Thoracic aorta (tissue), 2 donors: ENCODE measurements at regions not wholly inside any gene's neighbourhood (a gene's known extent, or its start where the extent isn't known, plus 50 kb on each side); places are given as distances from the start of the nearest gene placed in this dataset.

Experiments
- ATAC-seq: fragments of 150-250 bp; one replicate; pipeline ENCODE4 v1.8.0; 2017; ENCODE audit warnings: low read depth; ENCODE audit not compliant: insufficient number of reproducible peaks, low FRiP score
- DNase-seq: peaks from one replicate; pipeline ENCODE4 v3.0.0-alpha.2; 2020; ENCODE audit warnings: low spot score
- H3K27ac ChIP-seq, 2 donors: fragments of 200-600 bp; sonication (generic); 1 replicate in 1 of 2; 2 replicates in 1 of 2; pipeline ENCODE4 v1.5.1; 2016; ENCODE audit warnings: mild to moderate bottlenecking in 2 of 2, moderate library complexity in 2 of 2
- H3K27me3 ChIP-seq: fragments of 200-600 bp; sonication (generic); replicated peaks from 2 replicates; pipeline ENCODE4 v1.6.0; 2016; ENCODE audit warnings: mild to moderate bottlenecking; ENCODE audit not compliant: insufficient read depth
- H3K36me3 ChIP-seq: fragments of 200-600 bp; sonication (generic); one replicate; pipeline ENCODE4 v1.5.1; 2016
- H3K4me1 ChIP-seq, 2 donors: fragments of 200-600 bp; sonication (generic); 1 replicate in 1 of 2; 2 replicates in 1 of 2; pipeline versions ENCODE4 v1.5.1 to v1.6.0; 2016; ENCODE audit warnings: low read depth in 2 of 2, mild to moderate bottlenecking in 1 of 2; ENCODE audit not compliant: control insufficient read depth in 1 of 2
- H3K4me3 ChIP-seq: fragments of 200-600 bp; sonication (generic); 2 replicates; pipeline ENCODE4 v1.5.1; 2016; ENCODE audit warnings: mild to moderate bottlenecking
- H3K9me3 ChIP-seq: fragments of 200-600 bp; sonication (generic); 2 replicates; pipeline ENCODE4 v1.5.1; 2016
- CTCF ChIP-seq: fragments of 200-600 bp; sonication (generic); IDR thresholded peaks from one replicate; pipeline ENCODE4 v1.5.1; 2019; ENCODE audit warnings: antibody characterized with exemption

GRCh38 chr13:105050686-105051085 lies 1484.8 kb downstream of the EFNB2 start:
- no peaks in the 10 kb centered on the region for H3K36me3 ChIP-seq
- H3K4me3 ChIP-seq, result no peak overlapping the region
- no peaks in the 10 kb centered on the region for H3K27me3 ChIP-seq
- no peaks in the 10 kb centered on the region for H3K9me3 ChIP-seq
- no peaks in the 10 kb centered on the region for H3K4me1 ChIP-seq
- TF ChIP-seq CTCF, result no peak
- H3K27ac ChIP-seq, result no peak overlapping the region
- ATAC-seq, result no peak
- DNase-seq, result no peak

GRCh38 chr13:105048677-105049076 lies 1486.8 kb downstream of the EFNB2 start:
- no peaks in the 10 kb centered on the region for H3K36me3 ChIP-seq
- H3K4me1 ChIP-seq, result no peaks in the 10 kb centered on the region
- ATAC-seq, result no peak
- DNase-seq, result no peak
- no peak for TF ChIP-seq CTCF
- no peaks in the 10 kb centered on the region for H3K9me3 ChIP-seq
- H3K27ac ChIP-seq, result no peak overlapping the region
- no peak overlapping the region for H3K4me3 ChIP-seq
- no peaks in the 10 kb centered on the region for H3K27me3 ChIP-seq

DNA sequence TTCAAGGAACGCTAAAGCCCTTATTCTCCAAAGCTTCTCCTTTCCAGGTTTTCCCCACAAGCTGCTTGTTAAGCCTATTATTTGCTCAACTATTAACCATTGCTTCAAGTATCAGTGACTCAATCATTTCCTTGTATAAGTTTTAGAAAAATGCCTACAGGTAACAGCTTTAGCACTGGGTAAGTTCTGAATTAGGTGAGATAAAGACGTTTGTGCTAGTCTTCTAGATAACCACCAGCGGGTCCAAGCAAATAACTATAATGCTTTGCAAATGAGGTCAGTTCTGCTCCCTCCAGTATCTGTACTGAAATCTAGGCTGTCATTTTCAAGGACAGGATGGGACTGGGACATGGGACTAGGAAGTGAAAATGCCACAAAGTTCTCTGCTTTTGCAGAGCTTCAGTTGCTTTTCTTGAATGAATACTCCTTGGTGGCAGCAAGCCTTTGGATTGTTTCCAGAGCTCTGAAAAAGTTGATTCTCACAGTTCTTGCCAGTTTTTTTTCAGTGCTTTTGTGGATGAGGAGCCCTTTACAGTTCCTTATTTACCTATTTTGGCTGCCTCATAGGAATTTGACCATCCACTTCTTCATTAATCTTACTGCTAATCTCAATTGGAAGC lies 1487.7 kb downstream of the EFNB2 start:
- ATAC-seq, result no peak
- no peak overlapping the region for H3K27ac ChIP-seq
- H3K4me1 ChIP-seq, result no peaks in the 10 kb centered on the region

GRCh38 chr13:105037110-105037509 lies 1498.4 kb downstream of the EFNB2 start:
- Histone ChIP-seq H3K4me3 (no peak overlapping the region), H3K27me3 (no peaks in the 10 kb centered on the region), H3K4me1 (no peaks in the 10 kb centered on the region), H3K27ac (no peak overlapping the region), H3K9me3 (no peaks in the 10 kb centered on the region), H3K36me3 (no peaks in the 10 kb centered on the region)
- ATAC-seq (no peak), DNase-seq (no peak)
- no peak for TF ChIP-seq CTCF

More for the DNA sequence above, 1487.7 kb downstream of the EFNB2 start:
- DNase-seq, result no peak
- Histone ChIP-seq H3K4me3 (no peak overlapping the region), H3K36me3 (no peaks in the 10 kb centered on the region), H3K27me3 (no peaks in the 10 kb centered on the region), H3K9me3 (no peaks in the 10 kb centered on the region)
- TF ChIP-seq CTCF, result no peak

DNA sequence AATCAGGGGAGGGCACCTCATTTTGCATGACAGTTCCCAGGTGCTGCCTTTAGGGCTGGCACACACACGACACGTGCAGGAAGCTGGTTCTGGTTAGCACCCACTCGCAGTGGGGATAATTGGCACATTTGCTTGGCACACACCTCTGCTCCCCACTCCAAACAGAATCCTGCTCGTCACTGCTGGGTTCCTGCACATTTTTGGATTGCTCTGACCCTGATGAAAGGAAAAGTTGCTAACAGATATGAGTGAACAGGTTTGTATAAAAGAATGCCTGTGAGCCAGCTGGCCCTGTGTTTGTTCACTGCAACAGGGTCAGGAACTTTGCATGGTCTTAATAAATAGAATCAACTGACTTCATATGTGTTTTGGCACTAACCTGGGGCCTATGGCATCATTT lies 1500.4 kb downstream of the EFNB2 start:
- no peak for DNase-seq
- Histone ChIP-seq H3K36me3 (no peaks in the 10 kb centered on the region), H3K27ac (no peak overlapping the region), H3K27me3 (no peaks in the 10 kb centered on the region), H3K9me3 (no peaks in the 10 kb centered on the region), H3K4me3 (no peak overlapping the region), H3K4me1 (no peaks in the 10 kb centered on the region)
- no peak for TF ChIP-seq CTCF
- ATAC-seq, result no peak
